ENCODE measurements at regions not wholly inside any gene's neighbourhood (a gene's known extent, or its start where the extent isn't known, plus 50 kb on each side); places are given as distances from the start of the nearest gene placed in this dataset.

GRCh38 chr4:164442180-164442579, 311.8 kb upstream of the SMIM31 start:
- TF ChIP-seq CTCF (IDR thresholded peaks at IDR 0.05; ENCODE audit: low read length) (no peak), EZH2 (optimal IDR thresholded peaks at IDR 0.05; ENCODE audit: low read depth, low read length) (no peak), EZH2phosphoT487 (IDR thresholded peaks at IDR 0.05; ENCODE audit: low read length) (no peak)
